Epithelial cell of prostate (primary cell): ENCODE measurements at regions not wholly inside any gene's neighbourhood (a gene's known extent, or its start where the extent isn't known, plus 50 kb on each side); places are given as distances from the start of the nearest gene placed in this dataset.

Source experiments
- DNase-seq: peaks from one replicate; pipeline ENCODE4 v3.0.0-alpha.2; 2011; ENCODE audit warnings: low read depth, low spot score
- H3K27ac ChIP-seq: fragments of 450-650 bp; 2 replicates; pipeline ENCODE4 v1.5.1; 2017; ENCODE audit warnings: mild to moderate bottlenecking

DNA sequence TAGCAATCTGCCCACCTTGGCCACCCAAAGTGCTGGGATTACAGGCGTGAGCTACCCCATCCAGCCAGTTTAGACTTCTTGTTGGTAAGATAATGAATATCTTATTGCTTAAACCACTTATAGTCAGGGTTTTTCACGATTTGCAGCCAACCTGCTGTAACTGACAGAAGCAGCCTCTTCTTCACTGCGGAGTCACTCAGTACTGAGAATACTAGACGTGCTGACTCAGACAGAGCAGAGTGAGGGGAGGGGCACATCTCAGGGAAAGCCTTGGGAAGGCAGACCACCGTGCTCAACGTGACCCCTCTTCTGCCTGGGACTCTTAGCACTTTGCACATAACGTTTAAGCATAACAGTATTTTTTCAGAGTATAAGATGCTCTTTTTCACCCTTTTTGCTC is 74.3 kb upstream of the ARHGEF7 start:
- no peak overlapping the region for H3K27ac ChIP-seq
- no peak for DNase-seq

DNA sequence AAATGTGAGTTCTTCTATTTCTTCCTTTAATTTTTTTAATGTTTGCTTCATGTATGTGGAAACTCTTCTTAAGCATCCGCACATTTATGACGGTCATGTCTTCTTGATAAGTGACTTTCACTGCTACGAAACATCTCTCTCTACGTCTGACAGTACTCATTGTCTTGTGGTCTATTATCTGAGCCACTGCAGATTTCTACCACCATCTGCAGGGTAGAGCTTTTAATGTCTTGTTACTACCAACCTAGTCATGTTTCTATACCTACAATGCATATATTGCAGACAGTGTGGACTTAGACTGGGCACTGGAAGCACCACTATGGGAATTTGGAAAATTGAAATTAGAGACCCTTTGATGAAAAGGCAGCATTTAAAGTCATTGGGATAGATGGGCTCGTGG is 75.4 kb upstream of the ARHGEF7 start:
- no peak overlapping the region for H3K27ac ChIP-seq
- no peak for DNase-seq

DNA sequence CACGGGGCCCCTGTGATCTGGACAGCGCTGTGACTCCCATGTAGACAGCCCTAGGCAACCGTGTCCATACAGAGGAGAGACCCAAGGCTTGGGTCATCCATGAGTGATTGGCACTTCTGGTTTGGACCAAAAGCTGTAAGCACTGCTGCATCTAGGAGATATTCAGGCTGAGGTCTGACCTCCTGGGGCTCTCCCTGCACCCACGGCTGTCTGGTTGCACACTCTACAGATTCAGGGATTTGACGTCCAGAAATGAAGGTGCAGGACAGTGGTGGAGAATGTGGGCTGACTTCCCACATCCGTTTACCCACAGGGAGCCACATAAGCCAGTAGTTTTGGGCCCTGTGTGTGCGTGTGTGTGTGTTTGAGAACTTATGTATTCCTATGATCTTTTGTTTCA is 76.2 kb upstream of the ARHGEF7 start:
- no peak overlapping the region for H3K27ac ChIP-seq
- no peak for DNase-seq

DNA sequence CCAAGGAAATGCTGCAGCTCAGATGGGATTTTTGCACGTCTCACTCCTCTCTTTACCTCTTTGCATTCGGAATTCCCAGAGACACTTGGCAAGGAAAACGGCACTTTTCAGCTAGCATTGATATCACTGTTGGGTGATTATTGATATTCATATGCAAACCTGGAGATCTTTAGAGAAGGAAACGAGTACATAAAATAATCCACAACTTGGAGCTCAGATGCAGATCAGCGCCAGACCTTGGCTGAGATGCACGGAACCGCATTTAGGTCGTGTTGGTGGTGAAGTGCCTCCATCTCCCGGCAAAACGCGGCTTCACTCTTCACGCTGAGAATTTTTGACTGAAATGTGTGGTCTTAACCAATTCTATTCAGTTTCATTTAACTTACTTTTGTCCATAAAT is 77.2 kb upstream of the ARHGEF7 start:
- no peak for DNase-seq
- no peak overlapping the region for H3K27ac ChIP-seq

DNA sequence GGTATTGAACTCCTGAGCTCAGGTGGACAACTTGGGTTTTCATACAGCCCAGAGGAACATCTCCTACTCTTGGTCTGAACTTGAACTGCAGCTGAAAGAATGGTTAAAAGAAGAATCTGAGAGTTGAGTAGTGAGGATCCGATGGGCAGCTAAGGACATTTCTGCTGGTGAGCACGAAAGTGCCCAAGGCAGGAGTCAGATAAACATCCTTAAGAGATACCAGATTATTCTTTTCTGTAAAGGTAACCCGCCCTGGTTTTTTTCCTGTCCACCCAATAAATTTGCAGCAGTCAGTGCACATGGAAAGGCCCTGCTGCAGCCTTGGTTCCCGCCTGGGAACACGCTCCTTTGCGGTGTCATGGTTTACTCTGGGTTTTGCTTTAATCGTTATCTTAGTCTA is 78.4 kb upstream of the ARHGEF7 start:
- no peak for DNase-seq

DNA sequence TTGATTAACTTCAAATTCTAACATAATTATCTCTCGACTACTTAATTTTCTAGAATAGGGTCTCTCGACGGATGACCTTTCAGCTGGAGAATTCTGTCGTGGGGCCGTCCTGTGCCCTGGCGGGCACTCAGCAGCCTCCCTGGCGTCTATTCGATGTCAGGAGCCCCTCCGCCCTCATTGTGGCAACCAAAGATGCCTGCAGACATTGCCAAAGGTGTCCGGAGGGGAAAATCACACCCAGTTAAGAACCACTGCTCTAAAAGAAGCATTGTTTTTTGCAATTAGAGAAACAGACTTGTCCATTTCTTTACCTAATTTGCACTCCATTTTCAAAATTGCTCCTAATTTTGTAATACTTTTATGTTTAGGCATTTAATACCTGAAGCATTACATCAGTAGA is 79.2 kb upstream of the ARHGEF7 start:
- no peak for DNase-seq
- H3K27ac ChIP-seq: no peak overlapping the region

More for the DNA sequence above, 78.4 kb upstream of the ARHGEF7 start:
- H3K27ac ChIP-seq: no peak overlapping the region

DNA sequence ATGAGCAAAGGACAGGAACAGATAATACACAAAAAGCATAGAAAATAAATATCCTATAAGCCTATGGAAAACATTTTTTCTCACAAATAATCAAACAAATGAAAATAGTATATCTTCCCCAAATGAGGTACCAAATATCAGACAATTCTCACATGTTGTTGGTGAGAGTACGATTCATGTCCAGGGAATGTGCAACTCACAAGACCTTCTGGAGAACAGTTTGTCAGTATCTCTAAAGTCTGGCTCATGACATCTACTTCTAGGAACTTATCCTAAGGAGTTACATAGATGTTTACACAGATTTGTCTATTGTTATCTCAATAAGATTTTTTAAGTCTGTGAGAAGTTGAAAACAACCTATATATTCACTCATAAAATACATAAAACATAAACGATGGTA is 80.3 kb upstream of the ARHGEF7 start:
- no peak for DNase-seq
- H3K27ac ChIP-seq: no peak overlapping the region

DNA sequence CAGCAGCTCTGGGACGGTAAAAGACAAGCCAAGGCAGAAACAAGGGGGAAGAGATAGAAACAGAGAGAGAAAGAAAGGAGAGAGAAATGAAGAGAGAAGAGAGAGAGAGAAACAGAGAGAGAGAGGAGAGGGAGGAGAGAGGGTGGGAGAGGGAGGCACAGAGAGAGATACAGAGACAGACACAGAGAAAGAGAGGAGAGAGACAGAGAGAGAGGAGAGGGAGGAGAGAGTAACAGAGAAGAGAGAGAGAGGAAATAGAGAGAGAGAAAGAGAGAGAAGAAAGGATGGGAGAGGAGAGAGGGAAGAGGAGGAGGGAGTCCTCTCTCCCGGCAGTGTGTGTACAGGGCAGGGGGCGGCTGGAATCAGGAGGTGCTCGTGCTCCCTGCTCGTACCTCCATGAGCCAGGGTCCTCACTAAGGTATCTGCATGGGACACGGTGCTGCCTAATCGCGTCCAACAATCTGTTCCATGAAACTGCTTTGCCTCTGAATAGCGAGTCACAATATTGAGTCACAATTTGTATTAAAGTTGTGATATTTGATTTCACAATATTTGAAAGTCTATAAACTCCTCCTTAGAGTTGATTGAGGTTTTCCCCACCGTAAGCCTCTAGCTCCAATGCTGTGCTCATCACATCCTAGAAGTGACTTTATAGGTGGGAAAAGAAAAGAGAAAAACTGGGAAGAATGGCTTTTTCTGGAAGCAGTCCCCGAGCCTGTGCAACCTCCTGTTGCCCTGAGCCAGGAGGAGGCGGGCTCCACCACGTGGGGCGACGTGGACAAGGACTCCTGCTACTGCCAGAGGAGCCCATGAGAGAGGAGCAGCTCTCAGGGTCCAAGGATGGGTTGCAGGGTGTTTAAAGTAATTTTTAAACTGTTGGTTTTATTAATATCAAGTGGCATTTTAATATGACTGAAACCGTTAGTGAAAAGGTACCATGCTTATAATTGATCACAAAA is 81.7 kb upstream of the ARHGEF7 start:
- DNase-seq: no peak
- H3K27ac ChIP-seq: no peak overlapping the region

DNA sequence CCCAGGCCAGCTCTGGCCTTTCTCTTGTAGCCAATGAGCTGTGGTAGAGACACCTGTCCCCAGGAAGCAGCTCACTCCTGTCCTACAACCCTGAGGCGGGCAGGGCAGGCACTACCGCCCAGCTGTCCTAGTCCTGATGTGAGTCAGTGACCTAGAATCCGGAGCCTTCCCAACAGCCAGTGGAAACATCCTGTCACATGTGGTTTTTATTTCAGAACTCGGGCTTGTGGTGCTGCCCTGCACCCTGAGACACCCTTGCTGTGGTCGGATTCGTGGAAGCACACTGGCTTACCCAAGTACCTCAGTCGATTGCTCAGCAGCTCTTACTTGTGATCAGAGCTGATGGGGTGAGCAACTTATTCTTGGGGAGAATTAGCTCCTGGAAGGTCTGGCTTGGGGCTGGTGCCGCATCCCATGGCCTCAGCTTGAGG is 83.6 kb upstream of the ARHGEF7 start:
- no peak overlapping the region for H3K27ac ChIP-seq
- DNase-seq: no peak

DNA sequence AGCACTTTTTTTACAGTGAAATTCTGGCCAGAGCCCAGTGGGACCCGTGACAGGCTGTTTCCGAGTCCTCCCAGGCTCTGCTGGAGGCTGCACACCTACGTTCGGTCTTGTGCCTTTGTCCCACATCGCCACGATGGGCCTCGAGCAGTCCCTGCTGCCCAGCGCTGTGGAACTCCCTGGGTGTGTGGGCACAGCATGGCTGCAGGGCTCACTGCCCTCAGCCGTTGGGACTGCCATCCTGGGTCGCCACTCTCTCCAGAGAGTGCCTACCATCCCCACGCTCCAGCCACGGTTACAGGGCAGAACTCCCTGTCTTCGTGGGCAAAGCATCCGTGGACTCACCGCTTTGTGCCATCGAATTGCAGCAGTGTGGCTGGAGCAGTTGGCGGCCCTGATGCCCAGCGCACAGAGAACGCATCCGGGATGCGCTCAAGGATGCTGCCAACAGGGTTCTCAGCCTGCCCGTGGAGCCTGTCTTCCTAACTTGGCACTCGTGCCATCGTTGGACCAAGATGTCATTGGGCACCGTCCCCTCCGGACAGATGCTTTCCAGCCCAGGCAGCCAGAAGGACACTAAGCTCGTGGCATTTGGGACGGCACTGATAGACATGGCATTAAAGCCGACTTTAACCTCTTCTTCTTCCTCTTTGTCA is 85.0 kb upstream of the ARHGEF7 start:
- H3K27ac ChIP-seq: no peak overlapping the region
- DNase-seq: no peak

DNA sequence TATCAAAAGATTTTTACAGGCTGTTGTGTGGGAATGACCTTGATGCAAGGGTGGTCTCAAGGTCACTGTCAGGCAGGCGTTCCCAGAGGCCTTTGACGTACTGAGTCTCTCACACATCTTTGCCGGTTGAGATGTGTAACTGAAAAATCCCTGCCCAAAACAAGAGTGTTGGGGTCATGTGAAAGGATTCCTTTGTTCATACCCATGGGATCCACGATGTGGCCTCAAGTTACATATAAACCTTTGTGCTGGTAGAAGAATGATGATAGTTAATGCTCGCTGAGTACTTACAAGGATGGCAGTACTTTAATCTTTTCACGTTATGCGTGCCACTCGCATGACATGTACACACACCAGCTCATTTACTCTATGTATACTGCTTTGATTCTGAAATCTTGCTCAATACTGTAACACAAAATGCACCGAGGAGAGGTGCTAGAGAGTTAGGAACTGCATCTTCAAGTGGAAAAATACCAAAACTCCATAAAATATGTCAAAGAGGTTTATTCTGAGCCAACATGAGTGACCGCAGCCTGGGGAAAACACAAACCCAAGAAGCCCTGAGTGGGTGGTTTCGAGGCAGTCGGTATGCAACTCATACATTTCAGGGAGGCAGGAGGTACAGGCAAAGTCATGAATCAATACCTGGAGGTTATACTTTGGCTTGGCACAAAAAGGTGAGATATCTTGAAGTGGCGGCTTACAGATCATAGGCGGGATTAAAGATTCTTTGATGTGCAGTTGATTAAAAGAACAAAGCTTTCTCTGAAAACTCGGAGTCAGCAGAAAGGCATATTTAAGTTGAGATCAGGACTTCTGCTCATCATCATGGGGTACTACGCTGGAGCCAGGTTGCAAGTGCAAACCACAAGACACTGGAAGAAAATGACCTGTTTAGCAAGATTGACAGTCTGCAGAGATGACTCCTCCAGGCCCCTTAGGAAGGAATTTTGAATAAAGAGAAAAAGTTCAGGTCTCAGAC is 87.4 kb upstream of the ARHGEF7 start:
- no peak overlapping the region for H3K27ac ChIP-seq
- DNase-seq: no peak

DNA sequence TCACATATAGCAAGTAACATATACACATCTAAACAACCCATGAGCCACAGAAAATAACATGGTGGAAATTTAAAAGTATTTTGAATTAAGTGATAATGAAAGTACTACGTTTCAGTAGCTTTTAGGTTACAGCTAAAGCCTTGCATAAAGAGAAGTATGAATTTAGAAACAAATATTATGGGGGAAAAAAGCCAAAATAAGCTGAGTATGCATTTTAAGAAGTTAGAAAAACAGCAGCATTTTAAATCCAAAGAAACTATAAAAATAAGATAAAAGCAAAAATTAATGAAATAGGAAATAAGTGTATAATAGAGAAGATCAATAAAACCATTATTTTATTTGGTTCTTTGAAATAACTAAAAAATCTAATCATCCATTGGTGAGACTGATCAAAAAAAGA is 89.8 kb upstream of the ARHGEF7 start:
- no peak for DNase-seq
- H3K27ac ChIP-seq: no peak overlapping the region

DNA sequence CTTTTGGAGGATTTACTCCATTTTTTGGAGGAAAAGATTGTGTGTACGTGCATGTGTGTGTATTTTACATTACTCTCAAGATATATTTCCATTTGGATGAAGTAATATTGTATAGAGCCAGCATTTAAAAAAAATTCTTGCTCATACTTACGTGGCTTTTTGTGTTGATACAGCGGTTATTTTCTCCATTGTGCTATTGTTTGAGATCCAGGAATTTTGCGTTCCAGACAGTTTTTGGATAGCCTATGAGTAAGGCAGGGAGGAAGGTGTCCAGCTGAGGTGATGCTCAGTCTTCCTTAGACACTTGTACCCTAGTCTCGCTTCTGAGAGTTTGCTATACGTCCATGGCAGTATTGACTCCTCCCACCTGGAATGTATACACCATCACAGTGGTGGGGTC is 92.2 kb upstream of the ARHGEF7 start:
- no peak for DNase-seq
- no peak overlapping the region for H3K27ac ChIP-seq

DNA sequence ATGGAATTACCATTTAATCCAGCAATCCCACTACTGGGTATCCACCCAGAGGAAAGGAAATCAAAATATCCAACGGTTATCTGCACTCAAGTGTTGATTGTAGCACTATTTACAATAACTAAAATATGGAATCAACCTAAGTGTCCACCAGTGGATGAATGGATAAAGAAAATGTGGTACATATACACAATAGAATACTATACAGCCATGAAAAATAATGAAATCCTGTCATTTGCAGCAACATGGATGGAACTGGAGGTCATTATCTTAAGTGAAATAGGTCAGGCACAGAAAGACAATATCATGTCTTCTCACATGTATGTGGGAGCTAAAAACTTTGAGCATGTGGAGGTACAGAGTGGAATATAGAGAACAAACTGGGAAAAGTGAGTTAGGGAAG is 92.9 kb upstream of the ARHGEF7 start:
- no peak overlapping the region for H3K27ac ChIP-seq
- DNase-seq: no peak

DNA sequence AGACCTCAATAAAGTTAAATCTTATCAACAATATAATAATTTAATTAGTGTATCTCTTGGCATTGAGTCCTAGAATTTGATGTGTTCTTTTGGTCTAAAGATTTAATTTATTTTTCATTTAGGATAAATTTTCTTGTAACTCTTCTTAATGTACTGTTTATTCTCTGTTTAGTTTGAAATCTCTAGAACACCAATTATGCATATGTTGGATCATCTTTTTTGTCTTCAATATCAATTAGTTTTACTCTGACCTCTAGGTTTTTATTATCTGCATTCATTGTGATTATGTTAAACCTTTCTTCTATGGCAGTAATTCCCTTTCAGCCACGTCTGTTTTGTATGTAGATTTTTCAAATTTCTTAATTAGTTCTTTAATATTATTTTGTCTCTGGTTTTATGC is 93.8 kb upstream of the ARHGEF7 start:
- DNase-seq: no peak
- no peak overlapping the region for H3K27ac ChIP-seq

DNA sequence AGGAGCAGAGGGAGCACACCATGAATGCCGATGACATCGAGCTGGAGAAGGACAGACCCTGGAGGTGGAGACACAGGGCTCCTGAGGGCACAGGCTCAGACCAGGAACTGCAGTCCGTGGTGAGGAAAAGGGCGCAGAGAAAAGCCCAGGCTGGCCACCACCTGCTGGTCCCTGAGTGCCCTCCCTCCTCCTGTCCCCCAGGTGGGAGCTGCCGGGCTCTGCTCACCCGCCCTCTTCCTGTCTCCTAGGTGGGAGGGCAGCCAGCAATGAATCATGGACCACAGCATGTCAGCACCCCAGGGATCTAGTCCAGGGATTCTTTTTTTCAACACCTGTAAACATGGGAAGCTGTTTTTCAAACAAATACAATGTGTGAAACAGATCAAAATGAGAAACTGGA is 94.6 kb upstream of the ARHGEF7 start:
- DNase-seq: no peak
- H3K27ac ChIP-seq: no peak overlapping the region

DNA sequence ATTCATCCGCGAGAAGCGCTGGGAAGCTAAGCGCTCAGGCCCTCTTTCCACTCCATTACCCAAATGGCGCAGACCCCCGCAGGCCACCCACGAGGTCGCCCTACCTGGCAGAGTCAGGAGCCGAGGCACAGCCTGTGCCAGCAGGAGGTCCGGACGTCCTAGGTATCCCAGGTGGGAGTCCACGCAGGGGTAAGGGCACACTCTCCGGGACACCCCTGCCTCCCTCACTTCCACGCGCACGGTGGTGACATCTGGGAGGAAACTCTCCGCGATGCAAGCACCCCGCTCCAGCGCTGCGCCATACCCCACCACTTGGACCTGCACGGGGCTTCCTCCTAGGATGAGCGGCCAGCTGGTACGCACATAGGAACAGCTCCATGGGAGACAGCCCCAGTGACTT is 95.1 kb upstream of the ARHGEF7 start:
- H3K27ac ChIP-seq: no peak overlapping the region

DNA sequence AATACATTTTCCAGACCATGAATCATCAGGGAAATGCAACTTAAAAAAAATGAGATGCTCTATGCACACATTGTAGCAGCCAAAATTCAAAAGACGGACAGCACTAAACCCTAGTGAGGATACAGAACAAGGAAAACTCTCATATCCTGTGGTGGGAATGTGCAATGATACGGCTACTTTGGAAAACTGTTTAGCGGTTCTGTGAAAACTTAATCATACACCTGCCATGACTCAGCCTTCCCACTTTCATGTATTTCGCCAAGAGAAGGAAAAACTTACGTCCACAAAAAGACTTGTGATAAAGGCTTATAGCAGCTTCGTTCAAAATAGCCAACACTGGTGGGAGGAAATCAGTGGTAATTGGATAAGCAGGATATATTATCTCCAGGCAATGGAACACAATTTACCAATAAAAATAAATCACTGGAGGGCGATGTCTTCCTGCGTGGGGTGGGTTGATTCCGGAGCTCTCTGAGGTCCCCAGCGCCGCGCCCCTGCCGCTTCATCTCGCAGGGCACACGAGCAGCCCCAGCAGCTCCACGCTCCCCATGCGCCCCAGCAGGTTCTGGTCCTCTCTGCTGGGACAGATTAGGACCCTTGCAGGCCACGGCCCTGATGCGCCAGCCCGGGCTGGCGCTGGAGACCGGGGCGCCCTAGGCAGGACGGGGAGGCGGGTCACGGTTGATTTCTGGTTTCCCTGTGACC is 97.2 kb upstream of the ARHGEF7 start:
- DNase-seq: no peak
- no peak overlapping the region for H3K27ac ChIP-seq

More for the DNA sequence above, 95.1 kb upstream of the ARHGEF7 start:
- no peak for DNase-seq

DNA sequence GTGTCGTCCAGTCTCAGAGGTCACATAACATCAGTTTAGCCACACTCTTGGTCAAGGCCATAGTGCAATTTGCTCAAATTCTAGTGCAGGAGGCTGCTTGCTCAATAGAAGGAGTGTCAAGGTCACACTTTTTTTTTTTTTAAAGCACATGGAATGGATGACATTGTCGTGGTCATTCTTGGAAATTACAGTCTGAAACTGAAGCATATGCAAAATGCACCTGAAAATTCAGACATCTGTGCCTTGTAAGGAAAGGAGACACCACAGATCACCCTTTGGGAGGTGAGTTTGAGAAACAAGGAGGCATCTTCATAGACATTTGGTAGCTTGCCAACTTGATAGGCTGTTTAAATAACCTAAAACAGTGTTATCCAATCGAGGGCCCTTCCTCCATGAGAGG is 98.3 kb upstream of the ANKRD10 start:
- DNase-seq: no peak

DNA sequence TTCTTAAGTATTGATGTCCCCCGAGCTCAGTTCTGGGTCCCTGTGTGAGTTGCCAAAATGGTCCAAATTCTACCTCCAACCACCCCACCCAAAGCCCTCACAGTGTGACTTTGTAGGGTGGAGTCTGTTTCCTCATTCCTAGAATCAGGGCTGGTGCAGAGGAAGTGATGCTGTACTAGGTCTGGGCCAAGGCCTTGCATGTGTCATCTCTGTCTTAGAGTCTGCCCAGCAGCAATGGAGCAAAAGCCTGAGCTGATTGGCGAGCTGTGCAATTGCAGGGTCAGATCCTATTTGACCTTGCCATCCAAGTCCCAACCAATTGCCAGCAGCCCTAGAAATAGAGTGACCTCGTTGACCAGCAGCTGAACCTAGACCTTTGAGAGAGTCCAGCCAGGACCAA is 97.0 kb upstream of the ANKRD10 start:
- no peak overlapping the region for H3K27ac ChIP-seq
- DNase-seq: no peak

More for the DNA sequence above, 98.3 kb upstream of the ANKRD10 start:
- no peak overlapping the region for H3K27ac ChIP-seq
